HG02938 (cell line): ENCODE measurements at regions not wholly inside any gene's neighbourhood (a gene's known extent, or its start where the extent isn't known, plus 50 kb on each side); places are given as distances from the start of the nearest gene placed in this dataset.
"Not testable (repeated sequence)": the region's sequence is repeated elsewhere in the genome, so short reads cannot be mapped to it uniquely, and the experiment has no call there.

Experiments
- ATAC-seq: cut with Tn5 transposase; IDR thresholded peaks from one replicate; pipeline ENCODE4 v1.9.1; 2021; ENCODE audit warnings: mild to moderate bottlenecking, moderate library complexity; ENCODE audit not compliant: unreplicated experiment

- no peak for ATAC-seq
Measured at GRCh38 chr6:67608099-67608749, 1026.9 kb upstream of the ADGRB3 start.

GRCh38 chr6:67606906-67607828, 1027.9 kb upstream of the ADGRB3 start:
- ATAC-seq: no peak

GRCh38 chr6:67594366-67594765, 1040.7 kb upstream of the ADGRB3 start:
- no peak for ATAC-seq

GRCh38 chr6:67593247-67593646, 1041.8 kb upstream of the ADGRB3 start:
- no peak for ATAC-seq

GRCh38 chr6:67591910-67592309, 1043.2 kb upstream of the ADGRB3 start:
- ATAC-seq: no peak

- no peak for ATAC-seq
Measured at GRCh38 chr6:67567842-67568241, 1067.2 kb upstream of the ADGRB3 start.

- ATAC-seq: no peak
Measured at GRCh38 chr6:67563671-67564070, 1071.4 kb upstream of the ADGRB3 start.

- ATAC-seq: no peak
Measured at GRCh38 chr6:67560068-67560467, 1075.0 kb upstream of the ADGRB3 start.

- no peak for ATAC-seq
Measured at GRCh38 chr6:67558985-67559384, 1076.1 kb upstream of the ADGRB3 start.

- no peak for ATAC-seq
Measured at GRCh38 chr6:67544851-67545452, 1090.1 kb upstream of the ADGRB3 start.

GRCh38 chr6:67541586-67541985, 1093.5 kb upstream of the ADGRB3 start:
- no peak for ATAC-seq

- ATAC-seq: no peak
Measured at GRCh38 chr6:67538032-67538431, 1097.0 kb upstream of the ADGRB3 start.

GRCh38 chr6:67535946-67536345, 1099.1 kb upstream of the ADGRB3 start:
- ATAC-seq: no peak

GRCh38 chr6:67506352-67506751, 1128.7 kb upstream of the ADGRB3 start:
- ATAC-seq: no peak

- ATAC-seq: no peak
Measured at GRCh38 chr6:67501755-67502154, 1133.3 kb upstream of the ADGRB3 start.

- ATAC-seq: no peak
Measured at GRCh38 chr6:67497749-67498148, 1137.3 kb upstream of the ADGRB3 start.

GRCh38 chr6:67496191-67496590, 1138.9 kb upstream of the ADGRB3 start:
- ATAC-seq: no peak

- no peak for ATAC-seq
Measured at GRCh38 chr6:67493682-67494081, 1141.4 kb upstream of the ADGRB3 start.

- no peak for ATAC-seq
Measured at GRCh38 chr6:67475700-67476099, 1159.4 kb upstream of the ADGRB3 start.

GRCh38 chr6:67467341-67467740, 1167.7 kb upstream of the ADGRB3 start:
- ATAC-seq: no peak

GRCh38 chr6:67462725-67463124, 1172.4 kb upstream of the ADGRB3 start:
- ATAC-seq: not testable (repeated sequence)

GRCh38 chr6:67459556-67459955, 1175.5 kb upstream of the ADGRB3 start:
- no peak for ATAC-seq
